Body of pancreas (tissue), 4 donors: ENCODE measurements at regions not wholly inside any gene's neighbourhood (a gene's known extent, or its start where the extent isn't known, plus 50 kb on each side); places are given as distances from the start of the nearest gene placed in this dataset.

ENCODE experiments used
- CTCF ChIP-seq, 7 experiments: fragments of 450-650 bp in 4 of 7; fragments of 200-600 bp in 3 of 7; sonication (generic) in 3 of 7; IDR thresholded peaks; one replicate each; pipeline ENCODE4 v1.5.1; 2016 to 2019; ENCODE audit warnings: antibody characterized with exemption in 7 of 7
- POLR2A ChIP-seq, 3 donors: fragments of 450-650 bp; IDR thresholded peaks; one replicate each; pipeline ENCODE4 v1.6.1; 2016; ENCODE audit warnings: antibody characterized with exemption in 3 of 3, mild to moderate bottlenecking in 2 of 3

GRCh38 chr3:158958873-158959272 lies 157.0 kb downstream of the MFSD1 start:
- TF ChIP-seq CTCF (IDR thresholded peaks at IDR 0.05) (no peak), POLR2A (IDR thresholded peaks at IDR 0.05) (no peak)
